NCI-H526 (cell line): ENCODE measurements at regions not wholly inside any gene's neighbourhood (a gene's known extent, or its start where the extent isn't known, plus 50 kb on each side); places are given as distances from the start of the nearest gene placed in this dataset.
"Not testable (repeated sequence)": the region's sequence is repeated elsewhere in the genome, so short reads cannot be mapped to it uniquely, and the experiment has no call there.

ENCODE experiments used
- DNase-seq, 2 experiments: peaks; one replicate each; lab custom pipeline; 2025; lab: John Stamatoyannopoulos, UW

DNA sequence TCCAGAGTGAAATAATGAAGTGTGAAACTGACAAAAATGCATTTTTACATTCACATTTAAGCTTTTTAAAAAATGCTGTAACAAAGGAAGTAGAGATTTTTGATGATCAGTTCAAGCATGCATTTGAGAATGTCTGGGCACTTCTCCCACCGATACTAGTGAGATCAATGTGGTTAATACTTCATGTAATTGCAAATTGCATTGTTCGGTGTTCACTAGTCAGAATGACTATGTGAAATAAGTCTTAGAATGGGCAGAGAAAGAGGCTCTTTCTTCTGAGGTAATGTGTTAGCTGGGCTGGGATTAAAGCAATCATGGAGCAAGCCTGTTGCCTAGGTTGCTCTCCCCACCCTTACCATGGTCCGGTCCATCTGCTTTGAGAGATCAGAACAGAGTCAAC is 587.0 kb upstream of the GRM7 start:
- DNase-seq = no peak

DNA sequence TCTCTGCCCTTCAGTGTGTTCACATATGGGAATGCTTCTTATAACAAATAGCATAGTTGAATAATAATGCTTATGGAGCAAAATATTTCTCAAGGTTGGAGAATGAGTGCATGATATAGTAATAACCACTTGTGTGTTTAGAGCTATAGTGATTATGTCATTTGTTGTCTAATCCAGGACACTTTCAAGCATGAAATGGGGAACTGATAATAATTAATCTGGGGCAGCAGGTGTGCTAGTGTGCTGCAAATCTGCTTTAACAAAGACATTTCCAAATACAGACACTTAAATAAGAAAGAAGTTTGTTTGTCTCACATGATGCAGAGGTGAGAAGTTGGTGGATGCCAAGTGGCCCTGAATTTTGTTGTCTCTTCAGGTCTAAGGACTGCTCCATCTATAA is 579.3 kb upstream of the GRM7 start:
- no peak for DNase-seq

DNA sequence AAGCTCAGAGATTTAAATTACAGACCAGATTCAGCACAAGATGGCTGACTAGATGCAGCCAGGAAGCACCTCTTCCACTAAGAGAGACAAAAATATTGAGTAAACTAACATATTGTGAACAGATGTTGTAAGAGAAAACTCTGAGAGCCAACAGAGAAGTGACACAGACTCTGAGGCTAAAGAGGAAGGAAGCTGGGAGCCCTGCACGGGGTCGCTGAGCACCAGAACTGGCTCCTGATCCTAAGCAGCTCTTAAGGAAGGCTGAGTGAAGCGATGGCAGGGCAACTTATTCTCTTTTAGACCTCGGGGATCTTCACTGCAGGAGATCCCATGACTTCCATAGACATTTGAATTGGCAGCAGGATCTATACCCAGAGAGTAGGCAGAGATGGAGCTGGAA is 578.0 kb upstream of the GRM7 start:
- DNase-seq = no peak

DNA sequence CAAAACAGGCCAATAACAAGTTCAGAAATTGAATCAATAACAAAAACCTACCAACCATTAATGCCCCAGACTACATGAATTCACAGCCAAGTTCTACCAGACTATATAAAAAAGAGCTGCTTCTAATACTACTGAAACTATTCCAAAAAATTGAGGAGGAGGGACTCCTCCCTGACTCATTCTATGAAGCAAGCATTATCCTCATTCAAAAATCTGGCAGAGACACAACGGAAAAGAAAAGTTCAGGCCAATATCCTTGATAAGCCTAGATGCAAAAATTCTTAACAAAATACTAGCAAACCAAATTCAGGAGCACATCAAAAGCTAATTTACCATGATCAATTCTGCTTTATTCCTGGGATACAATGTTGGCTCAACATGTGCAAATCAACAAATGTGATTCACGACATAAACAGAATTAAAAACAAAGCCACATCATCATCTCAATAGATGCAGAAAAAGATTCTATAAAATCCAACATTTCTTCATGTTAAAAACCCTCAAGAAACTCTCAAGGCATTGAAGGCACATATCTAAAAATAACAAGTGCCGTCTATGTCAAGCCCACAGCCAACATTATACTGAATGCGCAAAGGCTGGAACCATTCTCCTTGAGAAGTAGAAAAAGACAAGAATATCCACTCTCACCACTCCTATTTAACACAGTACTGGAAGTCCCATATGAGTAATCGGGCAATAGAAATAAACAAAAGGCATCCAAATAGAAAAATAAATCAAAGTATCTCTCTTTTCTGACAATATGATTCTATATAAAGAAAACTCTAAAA is 573.6 kb upstream of the GRM7 start:
- DNase-seq = no peak

DNA sequence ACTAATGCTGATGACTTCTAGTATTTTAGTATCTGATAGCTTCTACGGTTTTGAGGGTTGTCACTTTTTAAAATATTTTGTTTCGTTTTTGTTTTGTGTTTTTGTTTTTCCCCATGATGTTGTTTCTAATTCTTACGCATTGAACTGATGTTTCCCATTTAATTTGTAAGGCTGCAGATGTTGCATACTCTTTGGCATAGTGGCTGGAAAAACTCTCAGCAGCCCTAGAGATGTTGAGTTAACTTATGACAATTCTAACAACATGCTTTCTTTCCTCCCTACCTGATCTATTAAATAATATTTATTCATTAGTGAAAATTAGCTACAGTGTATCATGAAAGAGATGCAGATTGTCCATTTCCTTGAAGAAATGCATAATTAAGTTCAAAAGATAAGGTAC is 559.3 kb upstream of the GRM7 start:
- DNase-seq = no peak

DNA sequence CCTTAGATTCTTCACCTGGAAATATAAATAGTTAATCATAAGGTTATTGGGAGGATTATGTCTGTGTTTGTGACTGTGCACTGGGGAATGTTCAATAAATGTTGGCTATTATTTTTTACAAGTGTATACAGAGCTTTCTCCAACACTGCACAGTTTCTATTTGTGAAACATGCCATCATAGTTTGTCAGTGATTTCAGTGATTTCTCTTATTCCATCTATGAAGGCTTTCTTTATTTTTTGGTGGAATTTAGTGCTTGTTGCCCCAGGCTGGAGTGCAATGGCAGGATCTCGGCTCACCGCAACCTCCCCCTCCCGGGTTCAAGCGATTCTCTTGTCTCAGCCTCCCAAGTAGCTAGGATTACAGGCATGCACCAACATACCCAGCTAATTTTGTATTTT is 545.0 kb upstream of the GRM7 start:
- no peak for DNase-seq

DNA sequence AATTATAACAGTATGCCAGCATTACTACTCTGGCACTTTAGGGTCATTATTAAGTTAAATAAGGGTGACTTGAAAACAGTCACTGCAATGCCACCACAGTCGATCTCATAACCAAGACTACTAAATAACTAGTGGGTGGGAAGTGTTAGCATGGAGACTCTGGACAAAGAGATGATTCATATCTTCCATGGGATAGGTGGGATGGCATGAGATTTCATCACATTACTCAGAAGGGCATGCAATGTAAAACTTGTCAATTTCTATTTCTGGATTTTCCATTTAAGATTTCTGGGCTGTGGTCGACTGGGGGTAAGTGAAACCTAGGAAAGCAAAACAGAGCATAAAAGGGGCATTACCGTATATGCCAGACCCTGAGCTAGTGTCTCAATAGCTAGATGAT is 538.9 kb upstream of the GRM7 start:
- no peak for DNase-seq

DNA sequence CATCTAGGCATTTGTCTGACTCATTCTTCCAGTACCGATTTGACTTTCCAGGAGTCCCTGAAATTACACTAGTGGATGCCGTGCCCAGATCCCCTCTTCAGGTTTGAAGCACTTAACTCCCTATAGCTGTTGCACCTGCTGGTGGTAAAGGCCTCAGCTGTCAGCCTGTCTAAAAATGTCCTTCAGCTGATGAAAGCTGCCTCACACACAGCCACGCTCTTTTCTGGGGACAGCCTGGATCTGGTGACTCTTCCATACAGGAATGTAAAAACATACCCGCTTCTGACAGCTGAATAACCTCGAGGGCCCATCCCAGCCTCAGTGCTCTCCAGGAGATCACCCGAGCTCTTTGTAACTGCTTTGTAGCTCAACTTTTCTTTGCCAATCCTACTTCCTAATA is 534.1 kb upstream of the GRM7 start:
- no peak for DNase-seq

DNA sequence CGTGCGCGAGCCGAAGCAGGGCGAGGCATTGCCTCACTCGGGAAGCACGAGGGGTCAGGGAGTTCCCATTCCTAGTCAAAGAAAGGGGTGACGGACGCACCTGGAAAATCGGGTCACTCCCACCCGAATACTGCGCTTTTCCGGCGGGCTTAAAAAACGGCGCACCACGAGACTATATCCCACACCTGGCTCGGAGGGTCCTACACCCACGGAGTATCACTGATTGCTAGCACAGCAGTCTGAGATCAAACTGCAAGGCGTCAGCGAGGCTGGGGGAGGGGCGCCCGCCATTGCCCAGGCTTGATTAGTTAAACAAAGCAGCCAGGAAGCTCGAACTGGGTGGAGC is 520.0 kb upstream of the GRM7 start:
- DNase-seq = not testable (repeated sequence)

DNA sequence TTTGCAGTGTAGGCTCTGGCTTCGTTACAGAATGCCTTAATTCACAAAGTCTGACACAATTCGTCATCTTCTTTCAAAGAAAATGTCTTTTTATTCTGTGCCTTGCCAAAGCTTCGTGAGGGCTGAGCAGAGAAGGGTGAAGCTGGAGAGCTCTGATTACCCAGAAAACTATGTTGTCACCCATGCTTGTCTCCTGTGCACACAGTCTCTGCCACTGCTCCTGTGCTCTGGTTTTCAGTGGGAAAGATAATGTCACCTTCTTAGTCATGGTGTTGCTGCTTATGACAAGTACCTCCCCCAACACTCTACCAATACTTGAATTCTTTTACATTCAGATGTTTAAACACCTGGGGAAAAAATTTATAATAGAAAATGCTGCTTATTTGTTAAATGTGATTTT is 509.2 kb upstream of the GRM7 start:
- no peak for DNase-seq

DNA sequence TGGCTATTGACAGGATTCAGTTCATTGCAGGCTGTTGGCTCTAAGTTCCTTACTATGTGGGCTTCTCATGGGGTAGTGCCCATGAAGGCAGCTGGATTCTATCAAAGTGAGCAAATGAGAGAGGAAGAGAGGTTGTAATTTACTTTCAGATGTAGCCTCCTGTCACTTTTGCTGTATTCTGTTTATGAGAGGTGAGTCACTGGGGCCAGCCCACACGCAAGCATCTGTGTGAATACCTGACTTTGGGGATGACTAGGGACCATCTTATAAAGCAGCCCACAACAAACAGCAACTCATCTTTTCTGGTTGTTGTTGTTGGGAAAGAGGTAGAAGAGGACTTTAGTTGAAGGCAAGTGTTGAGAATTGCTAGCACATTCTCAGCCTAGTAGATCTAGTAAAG is 506.3 kb upstream of the GRM7 start:
- no peak for DNase-seq

DNA sequence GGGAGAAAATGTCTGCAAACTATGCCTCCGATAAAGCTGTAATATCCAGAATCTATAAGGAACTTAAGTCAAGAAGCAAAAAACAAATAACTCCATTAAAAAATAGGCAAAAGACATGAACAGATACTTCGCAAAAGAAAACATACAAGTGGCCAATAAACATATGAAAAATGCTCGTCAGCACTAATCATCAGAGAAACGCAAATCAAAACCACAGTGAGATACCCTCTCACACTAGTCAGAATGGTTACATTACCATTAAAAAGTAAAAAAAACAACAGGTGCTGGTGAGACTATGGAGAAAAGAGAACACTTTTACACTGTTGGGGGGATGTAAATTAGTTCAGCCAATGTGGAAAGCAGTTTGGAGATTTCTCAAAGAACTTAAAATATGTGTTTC is 498.5 kb upstream of the GRM7 start:
- DNase-seq = no peak

DNA sequence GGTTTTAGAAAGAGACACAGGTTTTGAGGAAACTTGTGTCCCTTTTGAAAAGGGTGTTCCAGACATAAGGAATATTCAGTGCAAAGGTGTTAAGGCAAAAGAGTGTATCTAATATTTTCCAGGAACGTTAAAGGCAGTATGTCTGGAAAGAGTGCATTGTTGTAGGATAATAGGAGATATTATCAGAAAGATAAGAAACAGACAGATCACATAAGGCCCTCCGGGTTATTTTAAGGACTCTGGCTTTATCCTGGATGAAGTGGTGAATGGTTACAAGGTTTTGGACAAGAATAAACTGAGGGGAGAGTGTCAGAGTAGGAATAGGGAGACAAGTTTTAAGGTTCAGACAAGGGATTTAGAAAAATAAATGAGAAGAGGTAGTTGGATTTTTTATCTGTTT is 493.7 kb upstream of the GRM7 start:
- DNase-seq = no peak

DNA sequence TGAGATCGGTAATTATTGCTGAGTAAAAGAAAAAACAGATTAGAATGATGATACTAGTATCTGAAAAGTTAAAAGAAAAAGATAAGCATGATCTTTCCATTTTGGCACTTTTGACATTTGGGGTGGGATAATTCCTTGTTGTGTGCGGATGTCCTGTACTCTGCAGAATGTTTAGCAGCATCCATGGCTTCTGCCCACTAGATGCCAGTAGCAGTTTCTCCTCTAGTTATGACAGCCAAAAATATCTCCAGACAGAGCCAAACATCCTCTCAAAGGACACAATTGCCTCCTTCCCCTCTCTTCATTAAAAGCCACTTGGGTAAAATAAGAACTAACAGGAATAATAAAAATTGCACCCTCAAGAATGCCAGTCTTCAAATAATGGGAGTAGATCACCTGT is 468.8 kb upstream of the GRM7 start:
- peak in 1 of 2 experiments; percentile 5 for DNase-seq

DNA sequence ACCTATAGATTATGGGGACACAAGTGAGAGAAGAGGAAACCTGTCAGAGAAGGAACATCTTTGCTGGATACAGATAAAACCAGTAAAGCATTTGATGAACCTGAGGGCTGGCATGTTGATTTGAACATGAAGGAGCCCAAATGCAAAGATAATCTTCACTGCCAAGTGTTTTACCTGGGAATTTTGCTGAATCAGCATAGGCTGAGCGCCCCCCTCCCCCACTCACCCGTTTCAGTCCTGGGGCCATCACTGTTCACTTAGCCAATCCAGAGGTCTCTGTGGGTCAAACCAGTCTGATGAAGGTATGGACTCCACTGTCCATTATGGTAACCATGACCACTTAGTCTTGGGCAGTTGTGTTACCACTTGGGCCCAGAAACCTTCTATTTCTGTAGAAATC is 466.0 kb upstream of the GRM7 start:
- no peak for DNase-seq

DNA sequence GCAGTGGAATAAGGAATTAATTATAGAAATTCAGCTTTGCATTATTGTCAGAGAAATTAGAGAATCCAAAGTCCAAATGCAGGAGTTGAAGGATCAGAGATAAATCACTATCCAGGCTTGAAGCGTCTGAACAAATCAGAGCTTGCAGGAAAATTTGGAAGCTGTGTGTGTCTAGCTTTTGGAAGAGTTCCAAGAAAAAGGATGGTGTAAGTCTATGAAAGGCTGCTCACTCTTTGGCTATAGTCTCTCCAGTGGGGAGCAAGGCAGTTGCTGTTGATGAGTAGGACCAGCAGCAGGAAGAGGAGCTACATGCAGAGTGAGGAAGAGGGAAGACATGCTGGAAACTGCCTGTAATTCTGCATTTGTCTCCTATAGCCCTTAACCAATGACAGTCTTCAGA is 464.3 kb upstream of the GRM7 start:
- no peak for DNase-seq

DNA sequence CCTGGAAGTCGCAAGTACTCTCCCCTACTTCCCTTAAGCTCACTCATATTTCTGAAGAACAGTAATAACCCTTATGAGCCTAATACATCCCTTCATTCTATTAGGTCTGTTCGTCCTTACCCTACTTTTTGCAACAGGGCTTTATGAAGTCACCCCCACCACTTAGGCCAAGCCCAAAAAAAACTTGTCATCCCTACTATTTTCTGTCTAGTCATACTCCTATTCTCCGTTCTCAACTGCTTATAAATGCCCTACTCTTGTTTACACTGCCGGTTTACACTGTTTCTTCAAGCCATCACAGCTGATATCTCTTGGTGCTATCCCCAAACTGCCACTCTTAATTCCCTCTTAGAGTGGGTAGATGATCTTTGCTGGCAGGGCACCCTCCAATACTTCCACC is 458.2 kb upstream of the GRM7 start:
- not testable (repeated sequence) for DNase-seq

DNA sequence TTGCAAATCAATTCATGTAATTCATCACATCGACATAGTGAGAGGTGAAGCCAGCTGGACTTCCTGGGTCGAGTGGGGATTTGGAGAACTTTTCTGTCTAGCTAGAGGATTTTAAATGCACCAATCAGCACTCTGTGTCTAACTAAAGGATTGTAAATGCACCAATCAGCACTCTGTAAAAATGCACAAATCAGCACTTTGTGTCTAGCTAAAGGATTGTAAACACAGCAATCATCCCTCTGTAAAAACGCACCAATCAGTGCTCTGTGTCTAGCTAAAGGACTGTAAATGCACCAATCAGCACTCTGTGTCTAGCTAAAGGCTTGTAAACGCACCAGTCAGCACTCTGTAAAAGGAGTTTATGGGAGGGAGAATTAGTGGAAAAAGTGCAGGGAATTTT is 454.0 kb upstream of the GRM7 start:
- DNase-seq = not testable (repeated sequence)

DNA sequence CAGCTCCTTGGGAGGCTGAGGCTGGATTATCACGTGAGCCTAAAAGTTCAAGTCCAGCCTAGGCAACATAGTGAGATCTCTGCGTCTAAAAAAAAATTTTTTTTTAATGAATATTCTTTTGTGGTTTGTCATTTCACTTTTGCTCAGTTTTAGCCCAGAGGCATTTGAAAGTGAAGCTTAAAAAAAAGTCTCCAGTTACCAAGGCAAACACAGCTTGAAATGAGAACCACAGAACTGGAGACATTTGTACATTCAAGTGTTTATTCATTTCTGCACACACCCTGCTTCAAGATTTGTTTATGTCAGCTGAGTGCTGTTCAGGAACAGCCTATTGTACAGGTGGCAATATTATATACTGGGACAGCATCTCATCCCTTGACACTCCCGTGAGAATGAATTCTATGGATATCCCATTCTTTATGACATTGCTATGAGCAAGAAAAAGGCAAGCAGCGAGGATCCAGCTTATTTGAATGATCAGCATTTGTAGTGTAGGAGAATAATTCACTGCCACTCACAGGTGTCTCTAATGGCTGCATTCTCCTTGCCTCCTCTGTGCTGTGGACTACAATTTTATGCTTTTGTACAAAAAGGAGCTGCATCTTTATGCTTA is 444.8 kb upstream of the GRM7 start:
- DNase-seq = peak in 1 of 2 experiments; percentile 29

DNA sequence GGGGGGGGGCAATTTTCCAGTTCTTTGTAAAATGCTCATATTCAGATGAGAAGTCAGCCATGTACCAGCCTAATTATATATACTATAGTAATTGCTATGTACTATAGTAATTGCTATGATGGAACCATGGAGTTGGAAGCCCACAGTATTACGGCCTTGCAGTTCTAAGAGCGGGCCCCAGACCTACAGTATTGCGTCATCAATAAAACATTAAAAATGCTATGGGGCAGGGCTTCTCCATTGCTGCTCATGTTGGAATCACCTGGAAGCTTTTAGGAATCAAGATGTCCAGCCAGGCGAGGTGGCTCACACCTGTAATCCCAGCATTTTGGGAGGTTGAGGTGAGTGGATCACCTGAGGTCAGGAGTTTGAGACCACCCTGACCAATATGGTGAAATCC is 443.7 kb upstream of the GRM7 start:
- DNase-seq = no peak

DNA sequence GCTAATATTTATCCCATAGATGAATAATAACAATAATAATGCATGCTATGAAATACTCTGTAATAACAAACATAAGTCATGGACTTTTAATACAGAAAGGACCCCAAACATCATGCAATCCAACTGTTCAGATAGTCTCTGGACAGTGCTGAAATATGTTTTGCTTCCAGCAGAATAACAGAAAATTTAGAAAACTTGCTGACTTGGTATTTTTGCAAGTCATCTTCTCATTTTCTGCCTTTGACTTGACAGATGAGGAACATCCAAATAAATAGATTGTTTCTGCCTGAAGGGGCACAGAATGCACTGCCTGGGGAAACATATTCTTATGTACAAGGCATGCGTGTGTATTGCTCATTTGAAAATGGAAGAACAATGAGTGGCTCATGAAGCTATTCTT is 442.4 kb upstream of the GRM7 start:
- no peak for DNase-seq

DNA sequence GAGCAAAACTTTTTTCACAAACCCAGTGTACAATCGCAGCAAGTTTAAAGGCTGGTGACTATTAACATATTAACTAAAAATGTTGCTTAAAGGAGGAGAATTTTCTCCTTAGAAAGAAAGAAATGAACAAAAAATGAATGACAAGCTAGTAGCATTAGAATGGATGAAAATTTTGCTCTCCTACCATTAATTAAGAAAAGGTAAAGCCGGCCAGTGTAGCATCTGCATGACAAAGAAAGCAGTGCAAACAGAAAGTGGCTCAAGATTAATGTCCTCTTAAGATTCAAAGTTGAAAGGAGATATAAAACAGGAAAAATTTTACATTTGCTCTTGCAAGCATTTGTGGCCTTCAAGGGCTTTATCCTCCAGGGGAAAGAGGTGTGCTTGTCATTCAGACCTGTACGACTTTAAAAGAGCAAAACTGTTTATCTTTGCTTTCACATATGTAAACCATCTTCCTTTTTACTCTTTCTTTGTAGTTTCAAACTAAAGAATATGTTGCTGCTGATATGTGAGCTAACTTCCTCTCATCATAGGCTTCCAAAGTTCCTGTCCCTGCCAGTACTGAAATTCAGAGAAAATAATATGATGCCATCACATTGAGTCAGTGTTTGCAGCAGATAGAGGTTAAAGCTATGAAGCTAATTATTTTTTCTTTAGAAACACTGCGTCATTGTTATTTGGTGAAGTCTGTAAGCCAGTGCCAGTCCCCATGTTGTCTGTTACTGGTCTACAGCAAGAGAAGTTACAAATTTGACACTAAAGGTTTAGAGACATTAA is 439.1 kb upstream of the GRM7 start:
- no peak for DNase-seq

DNA sequence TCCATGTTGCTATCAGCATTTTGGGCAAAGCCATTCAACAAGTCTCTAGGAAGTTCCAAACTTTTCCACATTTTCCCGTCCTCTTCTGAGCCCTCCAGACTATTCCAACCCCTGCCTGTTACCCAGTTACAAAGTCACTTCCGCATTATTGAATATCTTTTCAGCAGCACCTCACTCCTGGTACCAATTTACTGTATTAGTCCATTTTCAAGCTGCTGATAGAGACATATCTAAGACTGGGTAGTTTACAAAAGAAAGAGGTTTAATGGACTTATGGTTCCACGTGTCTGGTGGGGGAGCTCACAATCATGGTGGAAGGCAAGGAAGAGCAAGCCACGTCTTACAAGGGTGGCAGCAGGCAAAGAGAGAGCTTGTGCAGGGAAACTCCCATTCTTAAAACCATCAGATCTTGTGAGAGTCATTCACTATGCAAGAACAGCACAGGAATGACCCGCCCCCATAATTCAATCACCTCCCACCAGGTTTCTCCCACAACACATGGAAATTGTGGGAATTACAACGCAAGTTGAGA is 435.6 kb upstream of the GRM7 start:
- DNase-seq = no peak
